ENCODE measurements at regions not wholly inside any gene's neighbourhood (a gene's known extent, or its start where the extent isn't known, plus 50 kb on each side); places are given as distances from the start of the nearest gene placed in this dataset.

GRCh38 chr18:55031164-55031563 lies 71.9 kb upstream of the CCDC68 start:
- DNase-seq = peak in 1 of 2 experiments; percentile 6
- no peak for TF ChIP-seq GATA1 (IDR thresholded peaks at IDR 0.05; ENCODE audit: low read depth, low read length)
- TF ChIP-seq POLR2A (IDR thresholded peaks at IDR 0.05; ENCODE audit: low read length) = no peak

GRCh38 chr18:55024564-55024963 lies 65.3 kb upstream of the CCDC68 start:
- DNase-seq = no peak
- TF ChIP-seq GATA1 (IDR thresholded peaks at IDR 0.05; ENCODE audit: low read depth, low read length) (no peak), POLR2A (IDR thresholded peaks at IDR 0.05; ENCODE audit: low read length) (no peak)

DNA sequence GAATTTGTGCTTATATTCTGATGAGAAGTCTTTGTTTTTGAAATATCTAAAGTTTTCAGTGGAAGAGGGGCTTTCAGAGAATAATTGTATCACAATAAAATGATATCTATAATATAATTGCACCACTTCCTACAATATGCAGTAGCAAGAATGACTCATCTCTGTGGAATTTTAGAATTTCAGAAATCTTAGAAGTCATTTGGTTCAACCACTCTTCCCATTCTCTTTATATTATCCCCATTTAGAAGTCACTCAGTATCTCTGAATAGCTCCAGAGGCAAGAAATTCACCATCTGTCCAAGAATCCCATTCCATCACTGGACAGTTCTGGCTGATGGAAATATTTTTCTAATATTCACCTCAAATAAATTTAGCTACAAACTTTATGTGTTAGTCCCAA lies 59.3 kb upstream of the CCDC68 start:
- no peak for DNase-seq

DNA sequence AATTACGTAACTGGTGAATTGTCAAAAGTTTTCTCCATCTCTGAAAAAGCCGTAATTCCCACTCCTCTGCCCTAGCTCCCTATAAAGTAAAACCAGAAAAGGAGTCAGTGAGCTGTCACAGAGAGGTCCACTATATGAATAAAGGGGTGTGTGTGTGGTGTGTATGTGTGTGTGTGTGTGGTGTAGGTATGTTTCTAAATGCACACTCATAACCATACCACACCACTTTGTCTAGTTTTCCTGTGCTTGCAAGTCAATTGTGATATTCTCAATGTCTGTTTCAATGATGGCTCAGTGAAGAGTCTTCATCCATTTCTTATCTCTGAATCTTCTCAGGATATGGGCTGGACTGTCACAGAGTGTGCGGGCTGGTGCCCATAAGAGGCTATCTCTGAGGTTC lies 54.8 kb upstream of the CCDC68 start:
- no peak for DNase-seq
- no peak for TF ChIP-seq GATA1 (IDR thresholded peaks at IDR 0.05; ENCODE audit: low read depth, low read length)

More for the DNA sequence above, 59.3 kb upstream of the CCDC68 start:
- TF ChIP-seq POLR2A (IDR thresholded peaks at IDR 0.05; ENCODE audit: low read length) (no peak), GATA1 (IDR thresholded peaks at IDR 0.05; ENCODE audit: low read depth, low read length) (no peak)

GRCh38 chr18:55013685-55014084 lies 54.4 kb upstream of the CCDC68 start:
- TF ChIP-seq GATA1 (IDR thresholded peaks at IDR 0.05; ENCODE audit: low read depth, low read length) = no peak
- no peak for TF ChIP-seq POLR2A (IDR thresholded peaks at IDR 0.05; ENCODE audit: low read length)
- no peak for DNase-seq

- no peak for DNase-seq
- TF ChIP-seq POLR2A (IDR thresholded peaks at IDR 0.05; ENCODE audit: low read length) (no peak), GATA1 (IDR thresholded peaks at IDR 0.05; ENCODE audit: low read depth, low read length) (no peak)
Observed at GRCh38 chr18:55013086-55013485, 53.8 kb upstream of the CCDC68 start.

DNA sequence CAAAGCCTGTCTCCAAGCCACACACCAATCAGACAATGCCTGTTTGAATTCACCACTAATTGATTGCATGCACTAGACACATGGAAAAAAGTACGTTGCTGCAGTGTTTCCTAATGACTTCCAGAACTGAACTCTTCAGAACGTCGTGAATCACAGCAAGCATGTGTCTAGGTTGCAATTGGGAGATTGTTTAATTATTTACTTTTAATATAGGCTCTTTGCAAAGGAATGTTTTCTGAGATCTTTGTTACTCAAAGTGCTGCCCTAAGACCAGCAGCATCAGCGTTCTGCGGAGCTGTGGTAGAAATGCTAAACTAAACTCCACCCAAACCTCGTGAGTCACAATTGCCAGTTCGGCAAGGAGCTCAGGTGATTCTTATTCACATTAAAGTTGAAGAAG lies 52.7 kb upstream of the CCDC68 start:
- no peak for DNase-seq

More for the DNA sequence above, 52.7 kb upstream of the CCDC68 start:
- TF ChIP-seq GATA1 (IDR thresholded peaks at IDR 0.05; ENCODE audit: low read depth, low read length) (no peak), POLR2A (IDR thresholded peaks at IDR 0.05; ENCODE audit: low read length) (no peak)
